ENCODE measurements at regions not wholly inside any gene's neighbourhood (a gene's known extent, or its start where the extent isn't known, plus 50 kb on each side); places are given as distances from the start of the nearest gene placed in this dataset.

DNA sequence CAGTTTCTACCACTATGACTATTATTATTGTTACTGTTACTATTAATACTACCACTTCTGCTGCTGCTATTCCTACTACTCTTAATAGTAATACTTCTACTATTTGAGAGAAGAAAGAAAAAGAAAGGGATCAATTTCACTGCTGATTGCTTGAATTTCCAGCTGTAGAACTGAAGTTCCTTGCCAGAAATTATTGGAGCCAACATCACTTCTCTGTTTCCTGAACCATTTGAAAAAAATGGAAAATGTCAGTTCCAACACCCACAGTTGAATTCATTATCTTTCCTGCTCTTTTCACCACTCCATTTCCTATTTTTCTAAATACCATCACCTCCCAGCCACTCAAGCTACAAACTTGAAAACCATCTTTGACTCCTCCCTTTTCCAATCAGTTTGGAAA lies 54.1 kb upstream of the PIK3C2G start:
- no peak for DNase-seq
- Mint-ChIP-seq H3K4me1 (no peaks in the 10 kb centered on the region), H3K27ac (no peak overlapping the region), H3K4me3 (no peak overlapping the region), H3K36me3 (ENCODE audit: low read depth) (no peaks in the 10 kb centered on the region), H3K9me3 (no peaks in the 10 kb centered on the region), H3K27me3 (no peaks in the 10 kb centered on the region)
- intact Hi-C loops (cut with micrococcal nuclease), result no loop called here

DNA sequence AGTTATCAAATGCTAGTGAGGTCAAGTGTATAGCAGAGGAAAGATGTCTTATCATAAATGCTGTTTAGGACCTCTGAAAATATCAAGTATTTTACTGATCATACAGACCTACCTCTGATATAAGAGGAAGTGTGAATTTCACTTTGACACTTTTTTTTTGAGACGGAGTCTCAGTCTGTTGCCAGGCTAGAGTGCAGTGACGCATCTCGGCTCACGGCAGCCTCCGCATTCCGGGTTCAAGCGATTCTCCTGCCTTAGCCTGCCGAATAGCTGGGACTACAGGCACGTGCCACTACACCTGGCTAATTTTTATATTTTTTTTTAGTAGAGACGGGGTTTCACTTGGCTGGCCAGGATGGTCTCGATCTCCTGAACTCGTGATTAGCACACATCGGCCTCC lies 55.1 kb upstream of the PIK3C2G start:
- DNase-seq, result no peak
- Mint-ChIP-seq H3K36me3 (ENCODE audit: low read depth) (no peaks in the 10 kb centered on the region), H3K4me3 (no peak overlapping the region), H3K4me1 (no peaks in the 10 kb centered on the region), H3K27me3 (no peaks in the 10 kb centered on the region), H3K9me3 (no peaks in the 10 kb centered on the region), H3K27ac (no peak overlapping the region)
- intact Hi-C loops (cut with micrococcal nuclease), result no loop called here

DNA sequence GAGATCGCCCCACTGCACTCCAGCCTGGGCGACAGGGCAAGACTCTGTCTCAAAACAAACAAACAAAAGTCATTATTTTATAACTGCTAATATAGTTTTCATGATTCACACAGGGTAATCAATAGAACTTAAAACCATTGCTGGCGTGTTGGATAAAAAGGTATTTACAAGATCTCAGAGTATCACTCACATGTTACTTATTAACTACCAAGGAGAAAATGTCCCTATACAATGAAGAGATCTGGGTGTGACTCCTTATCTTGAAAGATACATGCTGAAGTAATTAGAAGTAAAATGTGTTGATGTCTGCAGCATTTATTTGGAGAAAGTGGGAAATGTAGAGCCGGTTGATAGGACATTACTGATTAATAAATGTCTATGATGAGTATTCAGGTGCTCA lies 57.3 kb upstream of the PIK3C2G start:
- H3K9me3 Mint-ChIP-seq, result no peaks in the 10 kb centered on the region
- no peaks in the 10 kb centered on the region for H3K27me3 Mint-ChIP-seq
- no peaks in the 10 kb centered on the region for H3K36me3 Mint-ChIP-seq (ENCODE audit: low read depth)
- intact Hi-C loops (cut with micrococcal nuclease), result no loop called here
- no peaks in the 10 kb centered on the region for H3K4me1 Mint-ChIP-seq
- H3K4me3 Mint-ChIP-seq, result no peak overlapping the region
- DNase-seq, result no peak
- no peak overlapping the region for H3K27ac Mint-ChIP-seq

DNA sequence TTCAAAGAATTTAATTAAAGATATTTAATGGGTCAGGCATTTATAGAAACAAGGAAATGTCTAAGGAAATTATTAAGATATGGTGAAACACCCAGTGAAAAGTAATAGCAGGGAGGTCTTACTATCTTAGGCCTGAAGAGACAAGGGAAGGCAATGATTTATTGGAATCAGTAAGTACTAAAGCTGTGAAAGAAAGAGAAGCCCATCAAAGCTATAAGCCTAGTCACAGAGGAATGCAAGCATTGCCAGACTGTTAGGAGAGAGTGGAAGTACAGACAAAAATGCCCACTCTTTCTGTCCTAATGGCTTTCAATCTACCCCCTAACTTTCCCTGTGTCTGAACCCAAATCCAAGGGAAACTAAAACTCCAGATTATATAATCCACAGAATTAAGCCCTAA lies 69.2 kb upstream of the PIK3C2G start:
- H3K4me3 Mint-ChIP-seq, result no peak overlapping the region
- no peak for DNase-seq
- H3K27ac Mint-ChIP-seq, result no peak overlapping the region
- H3K36me3 Mint-ChIP-seq (ENCODE audit: low read depth), result no peaks in the 10 kb centered on the region
- no peaks in the 10 kb centered on the region for H3K9me3 Mint-ChIP-seq
- H3K4me1 Mint-ChIP-seq, result no peaks in the 10 kb centered on the region
- H3K27me3 Mint-ChIP-seq, result no peaks in the 10 kb centered on the region
- intact Hi-C loops (cut with micrococcal nuclease), result no loop called here

DNA sequence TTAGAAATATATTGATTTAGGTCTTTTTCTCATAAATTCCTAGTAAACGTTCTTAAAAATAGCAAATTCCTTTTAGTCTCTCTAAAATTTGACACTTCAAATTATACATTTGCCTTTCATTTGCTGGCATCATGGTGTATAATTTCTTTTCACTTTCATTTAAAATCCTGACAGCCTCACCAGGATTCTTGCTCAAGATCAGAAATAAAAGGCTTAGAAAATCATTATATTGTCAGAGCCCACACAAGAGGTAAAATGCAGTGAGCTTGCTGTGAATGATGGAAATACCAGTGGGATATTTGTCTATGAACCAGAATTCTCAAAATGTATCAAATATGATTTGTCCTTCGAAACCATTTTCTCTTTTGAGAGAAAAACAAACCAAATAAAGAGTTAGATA lies 78.2 kb upstream of the PIK3C2G start:
- Mint-ChIP-seq H3K4me1 (no peaks in the 10 kb centered on the region), H3K27ac (no peak overlapping the region), H3K36me3 (ENCODE audit: low read depth) (no peaks in the 10 kb centered on the region), H3K4me3 (no peak overlapping the region), H3K9me3 (peaks cover 3% of the 10 kb centered on the region), H3K27me3 (no peaks in the 10 kb centered on the region)
- intact Hi-C loops (cut with micrococcal nuclease), result no loop called here
- no peak for DNase-seq

DNA sequence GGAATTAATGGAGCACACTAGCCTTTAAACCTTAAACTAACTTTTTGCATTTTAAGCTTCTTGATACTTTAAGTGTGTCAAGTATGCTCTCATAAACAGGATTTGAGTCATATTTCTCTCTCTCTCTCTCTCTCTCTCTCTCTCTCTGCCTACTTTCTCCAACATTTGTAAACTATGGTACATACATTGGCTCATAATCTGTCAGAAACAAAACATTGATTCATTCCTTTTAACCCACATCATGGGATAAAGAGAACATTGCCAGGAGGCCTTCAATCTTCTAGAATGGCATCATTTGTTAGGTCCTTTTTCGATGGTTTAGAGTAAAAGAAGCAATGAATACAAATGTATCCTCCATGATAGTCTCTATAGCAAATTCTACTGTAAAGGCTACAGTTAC lies 81.6 kb upstream of the RERGL start:
- no peaks in the 10 kb centered on the region for H3K4me1 Mint-ChIP-seq
- no peak overlapping the region for H3K4me3 Mint-ChIP-seq
- intact Hi-C loops (cut with micrococcal nuclease), result no loop called here
- no peak overlapping the region for H3K27ac Mint-ChIP-seq
- H3K27me3 Mint-ChIP-seq, result no peaks in the 10 kb centered on the region
- peaks cover 4% of the 10 kb centered on the region for H3K9me3 Mint-ChIP-seq
- no peaks in the 10 kb centered on the region for H3K36me3 Mint-ChIP-seq (ENCODE audit: low read depth)
- no peak for DNase-seq

DNA sequence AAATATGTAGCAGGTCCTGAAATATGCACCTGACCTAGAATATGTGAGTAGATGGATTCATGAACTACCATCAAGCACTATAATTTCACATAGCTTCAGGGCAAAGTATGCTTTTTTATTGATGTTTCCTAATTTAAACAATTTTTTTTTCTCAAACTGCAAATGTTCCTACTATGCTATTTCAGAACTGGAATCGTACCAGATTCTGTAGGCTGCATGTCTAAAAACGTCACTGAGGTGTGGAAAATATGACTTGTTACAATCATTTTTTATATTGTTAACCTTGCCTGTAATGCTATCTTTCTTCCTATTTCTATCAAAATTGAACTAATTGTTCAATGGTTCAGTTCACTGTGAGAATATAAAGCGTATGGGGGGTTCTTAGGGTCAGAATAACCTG lies 78.0 kb upstream of the RERGL start:
- no peaks in the 10 kb centered on the region for H3K27me3 Mint-ChIP-seq
- intact Hi-C loops (cut with micrococcal nuclease), result no loop called here
- no peak for DNase-seq
- H3K36me3 Mint-ChIP-seq (ENCODE audit: low read depth), result no peaks in the 10 kb centered on the region
- H3K9me3 Mint-ChIP-seq, result peaks cover 4% of the 10 kb centered on the region
- no peak overlapping the region for H3K4me3 Mint-ChIP-seq
- no peak overlapping the region for H3K27ac Mint-ChIP-seq
- peaks cover 7% of the 10 kb centered on the region for H3K4me1 Mint-ChIP-seq

DNA sequence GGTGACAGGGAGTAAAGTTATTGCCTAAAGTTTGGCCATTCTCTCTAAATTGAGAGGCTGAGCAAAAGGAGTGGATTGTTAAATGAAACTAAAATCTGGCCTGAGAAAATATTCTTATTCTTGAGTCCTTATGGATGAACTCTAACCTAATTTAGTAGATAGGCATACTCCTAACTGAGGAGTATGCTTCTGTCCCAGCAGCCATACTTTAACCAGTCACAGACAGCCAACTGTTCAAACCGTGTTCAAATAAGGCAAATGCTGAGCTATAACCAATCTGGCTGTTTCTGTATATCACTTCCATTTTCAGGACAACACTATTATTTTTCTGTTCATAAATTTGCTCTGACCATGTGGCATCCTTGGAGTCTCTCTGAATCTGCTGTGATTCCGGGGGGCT lies 75.9 kb upstream of the RERGL start:
- intact Hi-C loops (cut with micrococcal nuclease), result no loop called here
- no peaks in the 10 kb centered on the region for H3K27me3 Mint-ChIP-seq
- no peaks in the 10 kb centered on the region for H3K9me3 Mint-ChIP-seq
- no peaks in the 10 kb centered on the region for H3K36me3 Mint-ChIP-seq (ENCODE audit: low read depth)
- DNase-seq, result no peak
- peaks cover 7% of the 10 kb centered on the region for H3K4me1 Mint-ChIP-seq
- H3K4me3 Mint-ChIP-seq, result peak overlapping the region; percentile 5
- peak overlapping the region; percentile 2 for H3K27ac Mint-ChIP-seq

DNA sequence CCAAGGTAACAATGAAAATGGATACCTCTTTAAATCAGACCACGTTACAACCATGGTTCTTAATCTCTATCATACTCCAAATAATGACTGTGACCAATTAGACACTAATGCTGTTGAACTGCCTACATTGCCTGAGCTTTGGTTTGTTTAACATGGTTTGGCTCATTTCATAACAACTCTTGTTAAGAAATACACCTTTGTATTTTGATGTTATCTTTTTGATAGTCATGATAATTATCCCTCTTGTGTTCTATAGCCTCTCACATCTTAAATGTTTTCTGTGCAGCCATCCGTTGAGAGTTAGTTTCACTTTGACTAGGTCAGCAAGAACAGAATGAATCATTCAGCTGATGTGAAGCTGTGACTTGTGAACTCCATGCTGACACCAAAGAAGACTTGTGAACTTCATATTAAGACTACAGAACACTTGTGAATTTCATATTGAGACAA lies 75.5 kb upstream of the RERGL start:
- Mint-ChIP-seq H3K4me1 (peaks cover 7% of the 10 kb centered on the region), H3K36me3 (ENCODE audit: low read depth) (no peaks in the 10 kb centered on the region), H3K27ac (peak overlapping the region; percentile 2), H3K27me3 (no peaks in the 10 kb centered on the region), H3K4me3 (peak overlapping the region; percentile 5), H3K9me3 (no peaks in the 10 kb centered on the region)
- intact Hi-C loops (cut with micrococcal nuclease), result no loop called here
- peak; percentile 63 for DNase-seq

DNA sequence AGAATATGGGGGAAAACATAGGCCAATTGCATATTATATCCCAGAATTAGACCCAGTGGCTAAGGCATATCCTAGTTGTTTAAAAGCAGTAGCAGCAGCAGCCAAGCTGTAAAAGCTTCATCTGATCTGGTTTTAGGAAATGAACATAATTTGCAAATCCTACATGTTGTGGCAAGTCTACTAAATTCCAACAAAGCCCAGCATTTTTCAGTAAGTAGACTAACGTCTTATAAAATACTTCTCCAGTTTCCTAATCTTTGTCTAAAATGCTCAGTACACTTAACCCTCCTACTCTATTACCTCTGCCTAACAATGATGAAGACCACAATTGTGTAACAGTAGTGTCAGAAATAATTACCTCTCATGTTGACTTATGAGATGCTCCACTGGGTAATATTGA lies 70.9 kb upstream of the RERGL start:
- Mint-ChIP-seq H3K4me3 (no peak overlapping the region), H3K27me3 (no peaks in the 10 kb centered on the region), H3K27ac (no peak overlapping the region), H3K9me3 (no peaks in the 10 kb centered on the region), H3K36me3 (ENCODE audit: low read depth) (no peaks in the 10 kb centered on the region), H3K4me1 (peaks cover 6% of the 10 kb centered on the region)
- no peak for DNase-seq
- intact Hi-C loops (cut with micrococcal nuclease), result no loop called here

DNA sequence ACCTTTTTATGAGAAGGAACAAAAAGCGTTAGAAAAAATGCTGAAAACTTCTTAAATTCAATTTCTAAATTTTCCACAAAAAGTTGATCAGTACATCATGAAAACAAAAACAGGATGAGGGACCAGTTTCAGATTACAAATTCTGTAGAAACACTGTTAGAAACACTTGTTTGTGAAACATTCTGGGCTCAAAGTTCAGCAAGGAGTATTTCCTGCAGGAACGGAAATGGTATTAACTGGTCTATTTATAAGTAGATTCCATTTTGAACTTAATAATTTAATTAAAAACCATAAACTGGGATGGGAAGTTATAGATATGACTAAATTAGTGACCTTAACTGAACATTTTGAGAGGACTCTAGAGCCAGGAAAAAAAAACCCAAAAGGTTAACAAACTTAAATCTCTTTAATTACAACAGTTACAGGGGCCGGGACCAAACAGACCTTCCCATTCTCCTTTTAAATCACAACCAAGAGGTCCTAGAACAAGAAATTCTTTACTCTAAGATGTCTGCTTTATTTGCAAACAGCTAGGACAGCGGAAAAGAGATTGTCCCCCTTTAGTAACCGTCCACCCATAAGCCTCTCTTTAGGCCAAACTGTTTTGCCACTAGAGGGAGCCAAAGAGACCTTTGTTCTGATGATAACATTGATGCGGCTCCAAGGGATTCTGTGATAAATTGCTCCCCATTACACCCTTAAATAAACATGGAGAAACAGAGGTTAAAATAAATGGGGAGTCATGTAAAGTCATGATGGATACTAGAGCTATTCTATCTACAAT lies 69.0 kb upstream of the RERGL start:
- H3K9me3 Mint-ChIP-seq, result no peaks in the 10 kb centered on the region
- no peaks in the 10 kb centered on the region for H3K4me1 Mint-ChIP-seq
- peak; percentile 74 for DNase-seq
- no peak overlapping the region for H3K4me3 Mint-ChIP-seq
- no peak overlapping the region for H3K27ac Mint-ChIP-seq
- H3K36me3 Mint-ChIP-seq (ENCODE audit: low read depth), result no peaks in the 10 kb centered on the region
- intact Hi-C loops (cut with micrococcal nuclease), result loop anchor here (2.0 kb wide), 1 partner anchor 66 kb away; no protein-coding TSS in a partner anchor
- no peaks in the 10 kb centered on the region for H3K27me3 Mint-ChIP-seq

DNA sequence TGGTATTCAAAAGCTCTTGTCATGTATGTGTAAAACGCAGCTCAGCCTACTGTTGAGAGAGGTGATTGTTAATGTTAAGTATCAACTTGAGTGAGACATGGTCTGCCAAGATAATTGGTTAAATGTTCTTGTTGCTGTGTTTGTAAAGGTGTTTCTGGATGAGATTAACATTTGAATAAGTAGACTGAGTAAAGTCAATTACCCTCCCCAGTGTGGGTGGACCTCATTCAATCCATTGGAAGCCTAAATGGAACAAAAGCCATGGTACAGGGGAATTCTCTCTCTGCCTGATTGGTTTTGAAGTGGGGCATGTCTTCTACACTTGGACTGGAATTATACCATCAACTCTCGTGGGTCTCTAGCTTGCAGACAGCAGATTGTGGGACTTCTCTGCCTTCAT lies 63.8 kb upstream of the RERGL start:
- Mint-ChIP-seq H3K4me1 (no peaks in the 10 kb centered on the region), H3K4me3 (no peak overlapping the region), H3K36me3 (ENCODE audit: low read depth) (no peaks in the 10 kb centered on the region), H3K27ac (no peak overlapping the region), H3K27me3 (no peaks in the 10 kb centered on the region), H3K9me3 (no peaks in the 10 kb centered on the region)
- intact Hi-C loops (cut with micrococcal nuclease), result no loop called here
- DNase-seq, result no peak

DNA sequence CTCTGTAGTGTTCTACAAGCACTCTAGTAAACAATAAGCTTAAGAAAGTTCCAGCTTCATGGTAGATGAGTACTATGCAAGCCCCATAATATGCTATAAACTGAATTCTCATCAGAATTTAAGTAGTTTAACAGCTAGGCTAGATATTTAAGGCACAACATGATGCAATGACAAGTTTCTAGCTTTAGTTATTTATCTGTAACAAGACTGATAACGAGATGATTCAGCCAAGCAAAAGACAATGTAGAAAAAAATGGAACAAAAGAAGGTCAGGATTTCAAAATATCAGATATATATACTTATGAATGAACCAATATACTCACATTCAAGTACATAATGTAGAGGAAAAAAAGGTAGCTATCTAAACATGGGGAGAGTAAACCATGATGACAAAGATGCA lies 61.0 kb upstream of the RERGL start:
- Mint-ChIP-seq H3K4me1 (no peaks in the 10 kb centered on the region), H3K27me3 (no peaks in the 10 kb centered on the region), H3K27ac (no peak overlapping the region), H3K9me3 (no peaks in the 10 kb centered on the region), H3K4me3 (no peak overlapping the region), H3K36me3 (ENCODE audit: low read depth) (no peaks in the 10 kb centered on the region)
- DNase-seq, result no peak
- intact Hi-C loops (cut with micrococcal nuclease), result no loop called here

DNA sequence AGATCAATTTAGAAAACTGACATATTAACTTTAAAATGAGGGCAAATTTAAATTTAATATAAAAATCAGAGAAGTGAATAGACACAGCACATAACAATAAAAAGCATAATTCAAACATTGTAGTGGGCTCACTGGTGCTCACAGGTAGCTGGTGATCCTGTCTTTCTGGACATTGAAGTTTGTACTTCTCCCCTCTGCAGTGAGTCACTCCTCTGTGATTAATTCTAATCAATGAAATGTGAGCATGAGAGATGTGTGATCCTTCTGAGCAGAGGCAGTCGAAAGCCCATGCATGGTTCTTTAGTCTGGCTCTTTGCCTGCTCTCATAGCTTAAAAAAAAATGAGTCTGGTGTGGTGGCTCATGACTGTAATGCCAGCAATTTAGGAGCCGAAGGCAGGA lies 59.0 kb upstream of the RERGL start:
- Mint-ChIP-seq H3K4me3 (no peak overlapping the region), H3K36me3 (ENCODE audit: low read depth) (no peaks in the 10 kb centered on the region), H3K9me3 (no peaks in the 10 kb centered on the region), H3K27ac (no peak overlapping the region), H3K4me1 (no peaks in the 10 kb centered on the region), H3K27me3 (no peaks in the 10 kb centered on the region)
- intact Hi-C loops (cut with micrococcal nuclease), result no loop called here
- no peak for DNase-seq

DNA sequence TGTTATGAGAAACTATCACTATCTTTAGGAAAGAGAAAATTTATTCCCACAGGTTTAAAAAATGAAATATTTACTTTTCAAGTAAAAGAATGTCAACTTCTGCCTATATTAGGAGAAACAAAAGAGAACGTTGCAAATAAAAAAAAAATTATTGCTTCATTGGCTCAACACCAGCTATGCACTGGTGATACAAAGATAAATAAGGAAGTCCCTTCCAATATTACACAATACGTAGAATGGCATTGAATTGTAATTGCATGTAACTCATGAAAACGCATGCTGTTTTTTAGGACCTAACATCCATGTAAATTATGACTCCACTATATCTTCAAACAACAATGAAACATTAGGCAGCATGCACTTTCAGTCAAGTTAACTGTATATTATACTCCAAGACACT lies 56.4 kb upstream of the RERGL start:
- no peak overlapping the region for H3K4me3 Mint-ChIP-seq
- intact Hi-C loops (cut with micrococcal nuclease), result no loop called here
- no peak overlapping the region for H3K27ac Mint-ChIP-seq
- no peaks in the 10 kb centered on the region for H3K4me1 Mint-ChIP-seq
- DNase-seq, result no peak
- no peaks in the 10 kb centered on the region for H3K9me3 Mint-ChIP-seq
- H3K36me3 Mint-ChIP-seq (ENCODE audit: low read depth), result no peaks in the 10 kb centered on the region
- H3K27me3 Mint-ChIP-seq, result no peaks in the 10 kb centered on the region
